KMS-11 (cell line): ENCODE measurements at regions not wholly inside any gene's neighbourhood (a gene's known extent, or its start where the extent isn't known, plus 50 kb on each side); places are given as distances from the start of the nearest gene placed in this dataset.

Source experiments
- H2AFZ ChIP-seq: fragments of 200-600 bp; sonication (generic); 2 replicates; pipeline ENCODE4 v1.6.1; 2016; ENCODE audit warnings: antibody characterized with exemption, mixed run types, low read depth
- H3K27ac ChIP-seq: fragments of 200-600 bp; sonication (generic); 2 replicates; pipeline ENCODE4 v1.6.1; 2016; ENCODE audit warnings: mild to moderate bottlenecking, mixed run types
- H3K27me3 ChIP-seq: fragments of 200-600 bp; sonication (generic); 2 replicates; pipeline ENCODE4 v1.6.1; 2017; ENCODE audit warnings: mild to moderate bottlenecking, low read depth, mixed run types, moderate library complexity; ENCODE audit not compliant: insufficient read depth
- H3K36me3 ChIP-seq: fragments of 200-600 bp; sonication (generic); 2 replicates; pipeline ENCODE4 v1.6.1; 2017; ENCODE audit warnings: mild to moderate bottlenecking, mixed run types; ENCODE audit not compliant: insufficient read depth
- H3K4me1 ChIP-seq: fragments of 200-600 bp; sonication (generic); 2 replicates; pipeline ENCODE4 v1.6.1; 2016; ENCODE audit warnings: mild to moderate bottlenecking, low read depth, mixed run types; ENCODE audit not compliant: poor library complexity, severe bottlenecking
- H3K4me2 ChIP-seq: fragments of 200-600 bp; sonication (generic); 2 replicates; pipeline ENCODE4 v1.7.0; 2016; ENCODE audit warnings: mild to moderate bottlenecking, mixed run types
- H3K4me3 ChIP-seq: fragments of 200-600 bp; sonication (generic); IDR thresholded peaks from 2 replicates; pipeline ENCODE4 v1.6.1; 2017; ENCODE audit warnings: low read depth, low read length, mixed read lengths; ENCODE audit not compliant: insufficient read depth
- H3K79me2 ChIP-seq: fragments of 200-600 bp; sonication (generic); 2 replicates; pipeline ENCODE4 v1.6.1; 2016; ENCODE audit warnings: low read depth, mixed run types; ENCODE audit not compliant: insufficient read depth
- H3K9ac ChIP-seq: fragments of 200-600 bp; sonication (generic); 2 replicates; pipeline ENCODE4 v1.6.1; 2016; ENCODE audit warnings: mild to moderate bottlenecking, mixed run types
- H4K20me1 ChIP-seq: fragments of 200-600 bp; sonication (generic); 2 replicates; pipeline ENCODE4 v1.6.1; 2016; ENCODE audit warnings: mild to moderate bottlenecking, mixed run types; ENCODE audit not compliant: insufficient read depth
- CTCF ChIP-seq: fragments of 200-600 bp; sonication (generic); conservative IDR thresholded peaks from 2 replicates; pipeline ENCODE4 v1.6.1; 2017; ENCODE audit warnings: low read depth, mild to moderate bottlenecking, antibody characterized with exemption, low read length, moderate library complexity, mixed read lengths

- Histone ChIP-seq H3K4me2 (no peak overlapping the region; the same call in 1 of the 2 replicates), H3K4me3 (no peak overlapping the region), H2AFZ (no peak overlapping the region), H3K4me1 (peaks cover 40% of the 10 kb centered on the region), H3K27ac (no peak overlapping the region), H3K79me2 (no peaks in the 10 kb centered on the region), H3K9ac (no peak overlapping the region), H3K27me3 (no peaks in the 10 kb centered on the region), H4K20me1 (no peaks in the 10 kb centered on the region), H3K36me3 (no peaks in the 10 kb centered on the region)
- no peak for TF ChIP-seq CTCF
Measured at GRCh38 chr16:79361132-79361751, 239.3 kb downstream of the MAF start.

GRCh38 chr16:79360267-79360666 lies 240.3 kb downstream of the MAF start:
- no peaks in the 10 kb centered on the region for H3K27me3 ChIP-seq
- no peak overlapping the region for H3K27ac ChIP-seq
- no peaks in the 10 kb centered on the region for H3K36me3 ChIP-seq
- no peaks in the 10 kb centered on the region for H4K20me1 ChIP-seq
- no peak overlapping the region for H2AFZ ChIP-seq
- no peaks in the 10 kb centered on the region for H3K79me2 ChIP-seq
- H3K4me2 ChIP-seq: no peak overlapping the region
- TF ChIP-seq CTCF: no peak
- H3K4me3 ChIP-seq: no peak overlapping the region
- H3K9ac ChIP-seq: no peak overlapping the region
- peaks cover 39% of the 10 kb centered on the region for H3K4me1 ChIP-seq

GRCh38 chr16:79359082-79359481 lies 241.5 kb downstream of the MAF start:
- H3K27me3 ChIP-seq: no peaks in the 10 kb centered on the region
- no peak overlapping the region for H2AFZ ChIP-seq
- peaks cover 28% of the 10 kb centered on the region for H3K4me1 ChIP-seq
- no peaks in the 10 kb centered on the region for H4K20me1 ChIP-seq
- TF ChIP-seq CTCF: no peak
- no peak overlapping the region for H3K27ac ChIP-seq
- no peak overlapping the region for H3K9ac ChIP-seq
- no peak overlapping the region for H3K4me3 ChIP-seq
- H3K79me2 ChIP-seq: no peaks in the 10 kb centered on the region
- H3K4me2 ChIP-seq: no peak overlapping the region
- no peaks in the 10 kb centered on the region for H3K36me3 ChIP-seq

GRCh38 chr16:79358188-79358587 lies 242.3 kb downstream of the MAF start:
- H3K4me2 ChIP-seq: no peak overlapping the region

More at GRCh38 chr16:79358188-79358587, 242.3 kb downstream of the MAF start:
- peaks cover 20% of the 10 kb centered on the region for H3K4me1 ChIP-seq
- no peak overlapping the region for H2AFZ ChIP-seq
- no peak overlapping the region for H3K9ac ChIP-seq
- no peaks in the 10 kb centered on the region for H3K36me3 ChIP-seq
- H3K4me3 ChIP-seq: no peak overlapping the region
- H3K79me2 ChIP-seq: no peaks in the 10 kb centered on the region
- TF ChIP-seq CTCF: no peak
- no peaks in the 10 kb centered on the region for H3K27me3 ChIP-seq
- no peak overlapping the region for H3K27ac ChIP-seq
- no peaks in the 10 kb centered on the region for H4K20me1 ChIP-seq
